ENCODE measurements at regions not wholly inside any gene's neighbourhood (a gene's known extent, or its start where the extent isn't known, plus 50 kb on each side); places are given as distances from the start of the nearest gene placed in this dataset.

DNA sequence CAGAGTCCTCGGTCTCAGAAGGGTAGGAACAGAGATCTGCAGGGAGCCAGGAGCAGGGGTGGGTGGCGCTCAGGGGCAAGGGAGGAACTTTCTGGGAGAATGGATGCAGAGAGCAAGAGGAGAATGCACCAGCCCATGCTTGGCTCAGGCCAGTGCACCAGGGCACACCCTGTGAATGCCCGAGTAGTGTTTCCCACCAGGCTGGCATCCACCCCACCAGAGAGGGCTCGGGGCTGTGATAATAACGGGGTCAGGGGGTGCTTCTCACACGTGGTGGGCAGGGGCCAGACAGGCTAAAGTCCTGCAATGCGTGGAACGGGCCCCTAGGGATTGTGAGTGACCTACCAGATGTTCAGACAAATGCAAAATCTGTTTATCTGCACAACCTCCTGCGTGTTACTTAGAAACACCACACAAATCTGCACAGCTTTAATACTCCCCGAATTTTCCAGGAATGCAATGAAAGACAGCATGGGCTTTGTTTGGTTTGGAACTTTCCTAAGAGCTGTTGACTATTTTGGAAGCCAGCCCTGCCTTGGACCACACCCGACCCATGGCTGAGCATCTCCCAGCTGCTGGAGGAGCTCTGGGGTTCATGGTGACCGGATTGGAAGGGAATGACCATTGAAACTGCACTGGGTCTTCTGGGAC lies 368.3 kb downstream of the SHANK2 start:
- H3K4me1 ChIP-seq (ENCODE audit: control insufficient read depth in 4 of 4, insufficient read depth in 4 of 4, low read length in 3 of 4) = no peaks in the 10 kb centered on the region
- no peak for DNase-seq (ENCODE audit: low spot score)
- TF ChIP-seq ZBTB33 (IDR thresholded peaks at IDR 0.05) = no peak
- 79% methylated on average over 12 of the region's 12 CpGs for WGBS
- H3K4me3 ChIP-seq (ENCODE audit: low read depth in 1 of 3, low read length in 3 of 3) = no peak overlapping the region
- H3K36me3 ChIP-seq (ENCODE audit: control insufficient read depth in 4 of 4, insufficient read depth in 3 of 4, low read depth in 1 of 4, low read length in 3 of 4) = peaks cover 0 to 7% (median 2%) of the 10 kb centered on the region in 4 donors
- H3K9me3 ChIP-seq (ENCODE audit: control insufficient read depth in 4 of 4, low read length in 3 of 4) = no peaks in the 10 kb centered on the region
- H3K9ac ChIP-seq (ENCODE audit: low read depth in 1 of 2, low read length in 2 of 2) = no peak overlapping the region
- no peaks in the 10 kb centered on the region for H3K27me3 ChIP-seq (ENCODE audit: control insufficient read depth in 4 of 4, insufficient read depth in 4 of 4, low read length in 3 of 4)
- H3K27ac ChIP-seq (ENCODE audit: low read depth in 1 of 2, low read length in 2 of 2) = no peak overlapping the region

GRCh38 chr11:70885281-70886231 lies 366.8 kb downstream of the SHANK2 start:
- Histone ChIP-seq H3K4me1 (ENCODE audit: control insufficient read depth in 4 of 4, insufficient read depth in 4 of 4, low read length in 3 of 4) (no peaks in the 10 kb centered on the region), H3K9ac (ENCODE audit: low read depth in 1 of 2, low read length in 2 of 2) (no peak overlapping the region), H3K9me3 (ENCODE audit: control insufficient read depth in 4 of 4, low read length in 3 of 4) (no peaks in the 10 kb centered on the region), H3K27me3 (ENCODE audit: control insufficient read depth in 4 of 4, insufficient read depth in 4 of 4, low read length in 3 of 4) (no peaks in the 10 kb centered on the region), H3K27ac (ENCODE audit: low read depth in 1 of 2, low read length in 2 of 2) (no peak overlapping the region), H3K36me3 (ENCODE audit: control insufficient read depth in 4 of 4, insufficient read depth in 3 of 4, low read depth in 1 of 4, low read length in 3 of 4) (peaks cover 0 to 5% (median 3%) of the 10 kb centered on the region in 4 donors), H3K4me3 (ENCODE audit: low read depth in 1 of 3, low read length in 3 of 3) (no peak overlapping the region)
- WGBS = 89% methylated on average over 42 of the region's 42 CpGs
- TF ChIP-seq ZBTB33 (IDR thresholded peaks at IDR 0.05) (no peak), FOXA1 (IDR thresholded peaks at IDR 0.05) (no peak), TAF1 (conservative IDR thresholded peaks at IDR 0.05) (no peak), REST (IDR thresholded peaks at IDR 0.05) (no peak), YY1 (IDR thresholded peaks at IDR 0.05) (no peak), RAD21 (IDR thresholded peaks at IDR 0.05) (no peak), HNF4G (IDR thresholded peaks at IDR 0.05) (no peak), NR2F2 (IDR thresholded peaks at IDR 0.05) (no peak), EGR1 (IDR thresholded peaks at IDR 0.05; ENCODE audit: low read depth in 2 of 2) (no peak), HNF4A (conservative IDR thresholded peaks at IDR 0.05) (no peak), ATF3 (IDR thresholded peaks at IDR 0.05) (no peak), FOXA2 (IDR thresholded peaks at IDR 0.05) (no peak), JUND (IDR thresholded peaks at IDR 0.05) (no peak)
- TF ChIP-seq, protein P1, sequence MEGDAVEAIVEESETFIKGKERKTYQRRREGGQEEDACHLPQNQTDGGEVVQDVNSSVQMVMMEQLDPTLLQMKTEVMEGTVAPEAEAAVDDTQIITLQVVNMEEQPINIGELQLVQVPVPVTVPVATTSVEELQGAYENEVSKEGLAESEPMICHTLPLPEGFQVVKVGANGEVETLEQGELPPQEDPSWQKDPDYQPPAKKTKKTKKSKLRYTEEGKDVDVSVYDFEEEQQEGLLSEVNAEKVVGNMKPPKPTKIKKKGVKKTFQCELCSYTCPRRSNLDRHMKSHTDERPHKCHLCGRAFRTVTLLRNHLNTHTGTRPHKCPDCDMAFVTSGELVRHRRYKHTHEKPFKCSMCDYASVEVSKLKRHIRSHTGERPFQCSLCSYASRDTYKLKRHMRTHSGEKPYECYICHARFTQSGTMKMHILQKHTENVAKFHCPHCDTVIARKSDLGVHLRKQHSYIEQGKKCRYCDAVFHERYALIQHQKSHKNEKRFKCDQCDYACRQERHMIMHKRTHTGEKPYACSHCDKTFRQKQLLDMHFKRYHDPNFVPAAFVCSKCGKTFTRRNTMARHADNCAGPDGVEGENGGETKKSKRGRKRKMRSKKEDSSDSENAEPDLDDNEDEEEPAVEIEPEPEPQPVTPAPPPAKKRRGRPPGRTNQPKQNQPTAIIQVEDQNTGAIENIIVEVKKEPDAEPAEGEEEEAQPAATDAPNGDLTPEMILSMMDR (IDR thresholded peaks at IDR 0.05; ENCODE audit: low read depth, low read length, missing input control) = no peak
- TF ChIP-seq, protein P2, sequence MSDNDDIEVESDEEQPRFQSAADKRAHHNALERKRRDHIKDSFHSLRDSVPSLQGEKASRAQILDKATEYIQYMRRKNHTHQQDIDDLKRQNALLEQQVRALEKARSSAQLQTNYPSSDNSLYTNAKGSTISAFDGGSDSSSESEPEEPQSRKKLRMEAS (IDR thresholded peaks at IDR 0.05) = no peak
- DNase-seq (ENCODE audit: low spot score) = no peak

All from liver (tissue), 8 donors.